Right hindlimb (tissue), 1 donor: ENCODE measurements at regions not wholly inside any gene's neighbourhood (a gene's known extent, or its start where the extent isn't known, plus 50 kb on each side); places are given as distances from the start of the nearest gene placed in this dataset.
A peak's percentile ranks its signal among the peaks of the same experiment; 100 is the strongest.

Source experiments
- DNase-seq: peaks from one replicate; pipeline ENCODE4 v3.0.0-alpha.2; 2018

DNA sequence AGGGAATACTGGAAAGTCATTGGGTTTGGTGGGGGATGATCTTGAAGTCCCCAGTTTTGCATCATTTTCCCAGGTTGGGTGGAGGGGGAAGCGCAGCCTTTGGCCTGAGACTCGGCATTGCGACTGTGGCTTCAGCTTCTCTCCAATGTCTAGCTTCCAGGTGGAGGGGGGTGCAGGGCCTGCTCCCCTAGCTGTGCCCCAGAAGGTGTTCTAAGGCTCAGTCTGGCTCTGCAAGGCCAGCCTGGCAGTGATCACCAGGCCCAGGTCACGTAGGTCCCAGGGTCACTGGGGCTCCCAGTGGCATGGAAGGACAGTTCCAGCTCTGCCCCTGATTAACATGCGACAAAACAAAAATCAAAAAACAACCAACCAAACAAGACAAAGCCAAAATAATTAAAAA lies 56.9 kb upstream of the HAAO start:
- peak; percentile 7 for DNase-seq

DNA sequence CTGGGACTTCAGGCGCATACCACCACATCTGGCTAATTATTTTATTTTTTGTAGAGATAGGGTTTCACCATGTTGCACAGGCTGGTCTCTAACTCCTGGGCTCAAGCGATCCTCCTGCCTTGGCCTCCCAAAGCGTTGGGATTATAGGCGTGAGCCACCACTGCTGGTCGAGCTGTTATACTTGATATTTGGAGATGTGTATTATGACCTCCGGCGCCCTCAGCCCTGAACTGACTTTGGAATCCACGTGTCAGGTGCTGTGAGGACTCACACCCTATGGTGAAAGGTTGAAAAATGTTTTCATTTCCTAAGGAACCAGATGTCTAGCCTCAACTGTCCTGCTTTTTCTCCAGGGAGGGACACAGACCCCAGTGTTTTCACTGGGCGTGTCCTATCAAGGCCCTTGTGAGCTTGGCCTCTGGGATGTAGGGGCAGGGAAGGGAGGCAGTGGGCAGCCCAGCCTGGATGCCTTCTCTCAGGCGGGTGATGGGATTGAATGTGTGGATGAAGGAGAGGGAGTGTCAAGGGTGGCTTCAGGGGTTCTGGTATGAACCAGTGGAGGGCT lies 56.4 kb upstream of the HAAO start:
- DNase-seq, result peak; percentile 4

GRCh38 chr2:42848265-42848664 lies 55.9 kb upstream of the HAAO start:
- DNase-seq, result peak; percentile 36

DNA sequence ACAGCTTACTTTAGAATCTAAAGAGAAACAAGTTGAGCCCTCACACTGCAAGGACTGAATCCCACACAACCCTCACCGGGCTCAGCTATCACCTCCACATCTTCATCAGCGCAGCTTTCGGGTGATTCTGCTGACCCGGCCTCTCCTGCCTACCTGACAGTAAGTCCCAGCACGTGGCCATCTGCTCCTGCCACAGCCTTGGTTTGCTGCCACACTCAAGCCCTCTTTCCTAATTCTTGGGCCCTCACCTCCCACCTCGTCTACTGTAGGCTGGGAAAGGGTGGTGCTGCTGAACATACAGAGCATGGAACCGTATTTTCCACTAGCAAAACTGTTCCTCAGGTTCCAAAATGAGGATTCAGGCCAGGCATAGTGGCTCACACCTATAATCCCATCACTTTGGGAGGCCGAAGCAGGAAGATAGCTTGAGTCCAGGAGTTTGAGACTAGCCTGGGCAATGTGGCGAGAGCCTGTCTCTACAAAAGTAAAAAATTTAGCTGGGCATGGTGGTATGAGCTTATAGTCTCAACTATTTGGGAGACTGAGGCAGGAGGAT lies 55.3 kb upstream of the HAAO start:
- peak; percentile 10 for DNase-seq

GRCh38 chr2:42846932-42847595 lies 54.7 kb upstream of the HAAO start:
- DNase-seq, result peak; percentile 7

DNA sequence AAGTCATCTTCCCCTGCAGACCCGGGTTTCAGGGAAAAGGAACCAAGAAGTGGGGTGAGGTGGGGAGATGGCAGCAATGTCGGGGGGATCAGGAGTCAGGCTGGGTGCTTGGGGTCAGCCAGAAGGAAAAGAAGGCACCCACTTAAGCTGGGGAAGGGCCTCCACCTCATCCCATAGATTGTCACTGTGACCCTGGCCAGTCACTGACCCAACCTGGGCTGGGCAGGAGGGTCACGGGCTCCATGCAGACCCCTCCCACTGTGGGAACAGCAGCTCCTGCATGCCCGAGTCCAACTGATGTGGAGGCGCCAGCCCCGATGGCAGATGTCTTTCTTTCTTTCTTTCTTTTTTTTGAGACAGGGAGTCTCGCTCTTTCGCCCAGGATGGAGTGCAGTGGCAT lies 53.6 kb upstream of the HAAO start:
- no peak for DNase-seq

DNA sequence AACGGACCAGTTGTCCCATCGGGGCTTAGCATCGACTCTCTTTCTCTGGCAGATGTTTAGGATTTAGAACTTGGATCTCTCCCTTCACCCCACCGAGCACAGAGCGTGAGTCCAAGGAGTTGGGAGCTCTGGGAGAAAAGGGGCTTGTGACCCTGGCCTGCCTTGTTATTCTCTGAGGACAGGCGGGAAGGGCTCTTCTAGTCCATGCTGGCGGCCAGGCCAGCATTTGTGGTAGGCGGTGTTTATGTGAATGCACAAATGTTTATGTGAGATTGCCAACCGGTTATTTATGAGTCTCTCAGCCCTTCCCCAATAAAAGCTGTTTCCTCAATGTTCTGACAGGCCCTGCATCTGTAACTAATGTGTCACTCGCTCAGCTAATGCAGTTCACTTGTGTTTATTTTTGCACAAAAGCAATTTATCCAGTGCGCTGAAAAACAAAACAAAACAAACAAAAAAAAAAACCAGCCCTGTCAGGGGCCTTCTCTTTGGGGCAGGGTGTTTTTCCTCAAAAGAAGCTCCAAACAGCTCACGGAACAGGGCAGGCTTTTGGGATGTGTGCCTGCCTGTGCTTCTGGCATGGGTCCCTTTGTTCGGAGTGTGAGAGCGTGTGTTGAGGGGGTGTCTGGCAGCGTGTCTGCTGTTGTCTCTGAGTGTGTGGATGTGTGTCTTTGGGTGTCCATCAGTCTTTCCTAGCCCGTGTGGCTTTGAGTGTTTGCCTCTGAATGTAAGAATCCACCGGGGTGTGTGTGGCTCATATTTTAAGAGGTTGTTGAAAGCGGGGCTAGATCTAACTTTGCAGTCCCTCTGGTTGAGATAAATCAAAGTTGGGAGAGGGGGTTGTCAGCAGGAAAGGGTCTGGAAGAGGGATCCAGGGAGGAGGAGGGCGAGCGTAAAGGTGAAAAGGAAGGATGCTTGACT lies 52.8 kb upstream of the HAAO start:
- peak; percentile 67 for DNase-seq

GRCh38 chr2:42844366-42844765 lies 52.0 kb upstream of the HAAO start:
- DNase-seq, result no peak

DNA sequence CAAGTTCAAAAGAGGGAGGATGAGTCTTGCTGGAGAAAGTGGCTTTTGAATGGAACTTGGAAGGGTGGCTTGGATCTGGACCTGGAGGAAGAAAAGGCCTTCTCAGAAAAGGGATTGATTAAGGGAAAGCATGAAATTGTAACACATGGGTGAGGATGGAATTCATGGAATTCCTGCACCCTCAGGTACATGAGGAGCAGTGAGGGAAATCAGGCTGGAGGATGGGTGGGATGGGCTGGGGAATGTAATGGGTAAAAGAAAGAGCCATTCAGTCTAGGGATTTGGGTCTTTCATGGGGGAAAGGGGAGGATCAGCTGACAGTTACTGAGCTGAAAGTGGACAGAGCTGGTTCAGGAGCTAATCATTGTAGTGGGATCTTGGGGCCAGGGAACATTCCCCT lies 51.2 kb upstream of the HAAO start:
- DNase-seq, result no peak

- peak; percentile 27 for DNase-seq
Observed at GRCh38 chr2:42843131-42843530, 50.7 kb upstream of the HAAO start.

DNA sequence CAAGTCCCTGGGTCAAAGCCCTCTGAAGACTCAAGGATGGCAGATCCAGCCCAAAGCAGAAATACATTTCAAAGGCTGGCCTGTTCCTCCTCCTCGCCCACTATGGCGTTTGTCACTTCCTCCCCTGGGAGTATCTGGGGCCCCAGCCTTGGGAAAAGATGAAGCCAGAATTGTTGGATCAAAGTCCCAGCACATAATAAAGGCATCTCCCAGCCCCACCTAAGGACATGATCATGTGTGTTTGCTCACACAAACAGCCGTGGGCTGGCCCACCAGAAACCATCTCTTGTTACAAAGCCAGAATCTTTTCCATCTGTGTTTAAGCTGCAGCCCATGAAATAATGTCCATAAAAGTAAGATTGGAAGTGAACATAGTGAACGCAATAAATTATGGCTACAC lies 50.1 kb upstream of the HAAO start:
- peak; percentile 54 for DNase-seq
